HL-60 (cell line): ENCODE measurements at regions not wholly inside any gene's neighbourhood (a gene's known extent, or its start where the extent isn't known, plus 50 kb on each side); places are given as distances from the start of the nearest gene placed in this dataset.

Experiments used
- POLR2AphosphoS5 ChIP-seq: IDR thresholded peaks from 2 replicates; pipeline ENCODE4 v1.6.1; 2012; ENCODE audit warnings: low read depth
- SPI1 ChIP-seq: IDR thresholded peaks from 2 replicates; pipeline ENCODE4 v1.6.1; 2012; ENCODE audit warnings: low read depth, mild to moderate bottlenecking, borderline replicate concordance
- TF ChIP-seq, protein P1 (sequence below): IDR thresholded peaks from one replicate; pipeline ENCODE4 v1.5.1; 2011; ENCODE audit warnings: low read length, control low read depth, inconsistent platforms; ENCODE audit not compliant: insufficient read depth
- TF ChIP-seq, protein P2 (sequence below): IDR thresholded peaks from 2 replicates; pipeline ENCODE4 v1.6.1; 2012; ENCODE audit warnings: low read depth; ENCODE audit not compliant: insufficient replicate concordance

DNA sequence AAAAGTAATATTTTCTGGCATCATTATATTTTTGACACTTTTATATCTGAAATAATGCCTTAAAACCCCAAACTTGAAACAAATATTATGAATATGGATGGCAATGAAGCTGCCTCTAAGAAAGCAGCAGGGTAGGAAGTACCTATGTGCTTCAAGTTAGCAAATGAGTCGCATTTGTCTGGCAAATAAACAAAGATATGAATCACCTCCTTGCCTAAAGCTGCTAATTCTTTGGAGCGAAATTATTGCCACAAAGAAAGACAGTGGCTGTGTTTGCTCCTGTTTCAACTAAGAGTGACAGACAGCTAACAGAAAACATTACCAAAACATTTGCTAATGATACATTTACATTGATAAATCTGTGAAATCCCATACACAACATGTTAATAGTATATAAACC, 854.9 kb downstream of the RPS29 start:
- TF ChIP-seq POLR2AphosphoS5 (no peak), SPI1 (no peak)
- TF ChIP-seq, protein P1, sequence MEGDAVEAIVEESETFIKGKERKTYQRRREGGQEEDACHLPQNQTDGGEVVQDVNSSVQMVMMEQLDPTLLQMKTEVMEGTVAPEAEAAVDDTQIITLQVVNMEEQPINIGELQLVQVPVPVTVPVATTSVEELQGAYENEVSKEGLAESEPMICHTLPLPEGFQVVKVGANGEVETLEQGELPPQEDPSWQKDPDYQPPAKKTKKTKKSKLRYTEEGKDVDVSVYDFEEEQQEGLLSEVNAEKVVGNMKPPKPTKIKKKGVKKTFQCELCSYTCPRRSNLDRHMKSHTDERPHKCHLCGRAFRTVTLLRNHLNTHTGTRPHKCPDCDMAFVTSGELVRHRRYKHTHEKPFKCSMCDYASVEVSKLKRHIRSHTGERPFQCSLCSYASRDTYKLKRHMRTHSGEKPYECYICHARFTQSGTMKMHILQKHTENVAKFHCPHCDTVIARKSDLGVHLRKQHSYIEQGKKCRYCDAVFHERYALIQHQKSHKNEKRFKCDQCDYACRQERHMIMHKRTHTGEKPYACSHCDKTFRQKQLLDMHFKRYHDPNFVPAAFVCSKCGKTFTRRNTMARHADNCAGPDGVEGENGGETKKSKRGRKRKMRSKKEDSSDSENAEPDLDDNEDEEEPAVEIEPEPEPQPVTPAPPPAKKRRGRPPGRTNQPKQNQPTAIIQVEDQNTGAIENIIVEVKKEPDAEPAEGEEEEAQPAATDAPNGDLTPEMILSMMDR = no peak
- TF ChIP-seq, protein P2, sequence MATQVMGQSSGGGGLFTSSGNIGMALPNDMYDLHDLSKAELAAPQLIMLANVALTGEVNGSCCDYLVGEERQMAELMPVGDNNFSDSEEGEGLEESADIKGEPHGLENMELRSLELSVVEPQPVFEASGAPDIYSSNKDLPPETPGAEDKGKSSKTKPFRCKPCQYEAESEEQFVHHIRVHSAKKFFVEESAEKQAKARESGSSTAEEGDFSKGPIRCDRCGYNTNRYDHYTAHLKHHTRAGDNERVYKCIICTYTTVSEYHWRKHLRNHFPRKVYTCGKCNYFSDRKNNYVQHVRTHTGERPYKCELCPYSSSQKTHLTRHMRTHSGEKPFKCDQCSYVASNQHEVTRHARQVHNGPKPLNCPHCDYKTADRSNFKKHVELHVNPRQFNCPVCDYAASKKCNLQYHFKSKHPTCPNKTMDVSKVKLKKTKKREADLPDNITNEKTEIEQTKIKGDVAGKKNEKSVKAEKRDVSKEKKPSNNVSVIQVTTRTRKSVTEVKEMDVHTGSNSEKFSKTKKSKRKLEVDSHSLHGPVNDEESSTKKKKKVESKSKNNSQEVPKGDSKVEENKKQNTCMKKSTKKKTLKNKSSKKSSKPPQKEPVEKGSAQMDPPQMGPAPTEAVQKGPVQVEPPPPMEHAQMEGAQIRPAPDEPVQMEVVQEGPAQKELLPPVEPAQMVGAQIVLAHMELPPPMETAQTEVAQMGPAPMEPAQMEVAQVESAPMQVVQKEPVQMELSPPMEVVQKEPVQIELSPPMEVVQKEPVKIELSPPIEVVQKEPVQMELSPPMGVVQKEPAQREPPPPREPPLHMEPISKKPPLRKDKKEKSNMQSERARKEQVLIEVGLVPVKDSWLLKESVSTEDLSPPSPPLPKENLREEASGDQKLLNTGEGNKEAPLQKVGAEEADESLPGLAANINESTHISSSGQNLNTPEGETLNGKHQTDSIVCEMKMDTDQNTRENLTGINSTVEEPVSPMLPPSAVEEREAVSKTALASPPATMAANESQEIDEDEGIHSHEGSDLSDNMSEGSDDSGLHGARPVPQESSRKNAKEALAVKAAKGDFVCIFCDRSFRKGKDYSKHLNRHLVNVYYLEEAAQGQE = no peak
